HG02981 (cell line): ENCODE measurements at regions not wholly inside any gene's neighbourhood (a gene's known extent, or its start where the extent isn't known, plus 50 kb on each side); places are given as distances from the start of the nearest gene placed in this dataset.

Experiments
- ATAC-seq: cut with Tn5 transposase; IDR thresholded peaks from one replicate; pipeline ENCODE4 v1.9.1; 2021; ENCODE audit warnings: mild to moderate bottlenecking, moderate library complexity; ENCODE audit not compliant: unreplicated experiment

DNA sequence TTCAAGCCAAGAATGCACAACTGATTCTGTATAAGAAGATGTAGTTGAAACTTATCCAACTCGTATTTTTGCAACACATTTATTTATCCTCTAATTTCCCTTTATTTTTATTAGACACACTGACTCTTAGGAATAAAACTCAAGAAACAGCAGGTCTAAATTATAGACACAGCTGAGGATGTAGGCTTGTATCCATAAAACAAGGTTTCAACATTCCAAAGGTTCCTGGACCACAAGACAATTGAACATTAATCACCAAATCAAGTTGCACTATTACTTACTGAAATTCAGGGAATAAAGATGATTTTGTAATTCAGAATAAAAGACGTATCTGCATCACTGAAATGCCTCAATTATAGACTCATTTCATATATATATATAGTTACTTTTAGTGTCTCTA lies 683.5 kb upstream of the GRIA3 start:
- no peak for ATAC-seq

DNA sequence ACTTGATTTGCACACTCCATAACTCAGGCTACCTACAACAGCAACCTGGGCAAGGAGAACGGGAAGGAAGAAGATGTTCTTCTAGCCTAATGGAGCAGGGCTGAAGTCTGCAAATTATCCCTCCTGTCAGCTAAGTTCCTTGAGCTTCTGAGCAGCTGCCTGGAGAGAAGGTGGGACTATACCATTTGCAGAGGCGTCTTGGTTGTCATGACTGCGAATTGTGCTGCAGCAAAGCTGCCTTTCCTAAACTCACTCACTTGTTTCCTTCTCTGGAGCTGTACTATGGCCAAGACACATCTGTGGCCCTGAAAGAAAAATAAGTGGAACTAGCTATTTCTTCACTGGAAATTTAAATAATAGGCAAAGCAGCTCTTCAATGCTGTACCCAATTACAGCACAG lies 682.4 kb upstream of the GRIA3 start:
- no peak for ATAC-seq

DNA sequence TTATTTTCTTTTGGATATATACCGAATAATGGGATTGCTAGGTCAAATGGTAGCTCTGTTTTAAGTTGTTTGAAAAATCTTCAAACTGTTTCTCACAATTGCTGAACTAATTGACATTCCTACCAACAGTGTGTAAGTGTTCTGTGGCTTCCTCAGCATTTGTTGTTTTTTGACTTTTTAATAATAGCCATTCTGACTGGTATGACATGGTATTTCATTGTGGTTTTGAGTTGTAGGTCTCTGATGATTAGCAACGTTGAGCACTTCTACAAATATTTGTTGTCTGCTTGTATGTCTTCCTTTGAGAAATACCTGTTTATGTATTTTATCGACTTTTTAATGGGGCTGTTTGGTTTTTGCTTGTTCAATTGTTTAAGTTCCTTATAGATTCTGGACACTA lies 680.1 kb upstream of the GRIA3 start:
- ATAC-seq = no peak

DNA sequence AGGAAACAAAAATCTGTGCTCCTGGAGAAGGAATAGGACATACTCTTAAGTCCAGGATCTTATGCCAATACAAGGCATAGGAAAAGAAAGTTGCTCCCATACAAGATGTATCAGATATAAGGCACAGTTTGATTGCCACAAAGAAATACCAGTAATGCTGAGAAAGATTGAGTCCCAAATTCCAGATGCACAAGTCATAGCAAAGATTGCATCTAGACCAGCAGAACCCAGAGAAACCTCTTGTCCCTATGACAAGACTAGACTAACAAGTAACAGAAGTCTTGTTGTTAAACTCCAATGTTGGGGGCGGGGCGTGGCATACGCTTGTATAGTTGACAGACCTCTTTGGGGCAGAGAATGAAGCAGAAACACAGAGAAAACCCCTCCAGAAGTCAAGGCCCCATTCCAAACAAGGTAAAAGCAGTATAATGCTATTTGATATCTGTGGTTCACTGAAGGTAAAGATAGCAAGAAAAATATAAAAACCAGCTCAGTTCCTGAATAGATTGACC lies 671.5 kb upstream of the GRIA3 start:
- ATAC-seq = no peak

DNA sequence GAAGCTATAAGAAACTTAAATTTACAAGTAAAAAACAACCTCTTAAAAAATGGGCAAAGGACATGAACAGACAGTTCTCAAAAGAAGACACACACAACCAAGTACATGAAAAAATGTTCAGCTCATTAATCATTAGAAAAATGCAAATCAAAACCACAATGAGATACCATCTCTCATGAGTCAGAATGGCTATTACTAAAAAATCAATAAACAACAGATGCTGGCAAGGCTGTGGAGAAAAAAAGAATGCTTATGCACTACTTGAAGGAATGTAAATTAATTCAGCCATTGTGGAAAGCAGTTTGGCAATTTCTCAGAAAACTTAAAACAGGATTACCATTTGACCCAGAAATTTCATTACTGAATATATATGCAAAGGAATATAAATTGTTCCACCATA lies 666.3 kb upstream of the GRIA3 start:
- ATAC-seq = no peak

DNA sequence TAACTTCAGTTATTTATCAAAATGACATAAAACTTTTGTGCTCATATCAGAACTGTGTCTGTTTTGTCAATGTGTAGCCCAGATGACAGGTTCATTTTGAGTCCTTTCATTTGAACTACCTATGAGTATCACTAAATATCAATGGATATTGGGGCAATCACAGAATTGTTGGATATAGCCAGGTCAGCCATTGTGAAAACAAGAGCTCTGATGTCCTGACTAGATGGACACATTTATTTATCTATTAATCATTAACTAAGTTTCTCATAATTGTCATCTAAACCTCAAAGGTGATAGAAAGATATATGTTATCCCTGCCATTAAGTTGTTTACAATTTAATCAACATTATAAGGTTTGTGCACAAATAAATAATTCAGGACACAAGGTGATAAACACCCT lies 638.3 kb upstream of the GRIA3 start:
- ATAC-seq = no peak

DNA sequence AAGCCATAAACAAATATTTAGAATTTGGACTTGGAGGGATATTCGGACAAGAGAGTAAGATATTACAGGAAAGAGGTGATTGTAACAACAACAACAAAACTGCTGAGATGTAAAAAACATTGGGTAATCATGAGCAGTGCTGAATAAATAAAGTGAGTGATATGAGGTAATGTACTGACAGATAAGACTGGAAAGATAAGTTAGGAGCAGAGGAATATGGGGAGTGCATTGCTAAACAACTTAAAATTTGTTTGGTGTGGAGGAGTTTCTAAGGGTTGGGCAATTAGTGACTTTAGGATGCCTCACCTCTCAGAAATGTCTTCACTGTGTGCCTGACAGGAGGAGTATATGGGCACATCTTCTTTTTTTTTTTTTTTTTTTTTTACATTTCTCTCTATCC lies 637.8 kb upstream of the GRIA3 start:
- ATAC-seq = no peak

DNA sequence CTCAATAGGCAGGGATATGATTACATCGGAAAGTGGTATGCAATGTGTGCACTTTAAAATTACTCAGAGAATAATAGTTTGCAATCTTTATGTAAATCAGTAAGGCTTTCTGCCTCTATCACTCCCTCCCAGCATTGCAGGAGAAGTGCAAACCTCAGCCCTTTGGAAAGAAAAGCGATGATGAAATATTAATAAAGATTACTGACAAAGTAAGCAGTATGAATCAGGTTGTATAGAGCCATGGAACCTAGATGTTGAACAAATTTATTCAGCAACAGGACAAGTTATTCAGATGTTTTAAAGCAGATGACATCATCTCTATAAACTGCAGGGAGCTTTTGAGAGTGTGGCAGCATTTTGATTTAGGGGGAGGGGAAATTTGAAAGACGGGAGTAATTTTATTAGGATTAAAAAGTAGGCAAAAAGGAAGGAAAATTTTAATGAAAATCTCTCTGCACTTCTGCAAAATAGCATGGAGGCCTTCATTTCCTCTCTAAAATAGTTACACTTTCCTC lies 631.7 kb upstream of the GRIA3 start:
- ATAC-seq = no peak

DNA sequence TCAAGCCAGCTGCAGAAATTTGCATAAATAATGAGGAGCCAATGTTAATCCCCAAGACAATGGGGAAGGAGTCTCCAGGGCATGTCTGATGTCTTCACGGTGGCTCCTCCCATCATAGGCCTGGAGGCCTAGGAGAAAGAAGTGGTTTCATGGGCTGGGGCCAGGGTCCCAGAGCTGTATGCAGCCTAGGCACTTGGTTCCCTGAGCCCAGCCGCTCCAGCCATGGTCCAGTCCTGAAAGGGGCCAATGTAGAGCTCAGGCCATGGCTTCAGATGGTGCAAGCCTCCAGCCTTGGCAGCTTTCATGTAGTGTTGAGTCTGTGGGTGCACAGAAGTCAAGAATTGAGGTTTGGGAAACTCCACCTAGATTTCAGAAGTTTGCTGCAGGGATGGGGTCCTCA lies 628.2 kb upstream of the GRIA3 start:
- ATAC-seq = no peak

DNA sequence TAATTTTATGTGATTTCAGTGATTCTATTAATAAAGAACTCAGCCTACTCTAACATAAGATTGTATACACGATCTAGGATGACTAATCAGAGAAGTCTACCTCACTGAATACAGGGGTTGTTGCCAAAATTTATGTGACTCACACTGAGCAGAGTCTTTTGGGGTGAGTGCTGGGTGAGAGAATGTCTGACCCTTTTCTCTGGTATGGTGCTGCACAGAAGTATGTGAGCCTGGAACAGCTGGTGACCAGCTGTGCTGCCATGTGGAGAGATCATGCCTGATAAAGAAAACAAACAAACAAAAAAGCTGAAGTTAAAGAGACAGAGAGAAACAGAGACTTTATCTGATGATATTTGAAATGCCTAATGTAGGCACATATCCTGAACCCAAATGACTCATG lies 618.1 kb upstream of the GRIA3 start:
- no peak for ATAC-seq

DNA sequence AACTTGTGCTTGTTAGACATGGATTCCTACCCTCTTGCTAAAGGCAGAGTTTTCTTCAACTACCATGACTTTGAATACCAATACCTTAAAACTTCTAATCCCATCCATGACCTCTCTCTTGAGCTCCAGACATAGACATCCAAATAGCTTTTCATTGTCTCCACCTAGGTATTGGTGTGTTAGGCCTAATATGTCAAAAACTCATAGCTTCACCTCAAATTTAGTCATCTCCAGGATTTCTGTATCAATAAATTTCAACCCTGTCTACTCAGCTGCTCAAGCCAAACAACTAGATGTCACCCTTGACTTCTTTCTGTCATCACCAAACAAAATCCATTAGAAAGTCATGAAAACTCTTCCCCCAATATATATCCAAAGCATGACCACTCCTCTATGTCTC lies 617.7 kb upstream of the GRIA3 start:
- ATAC-seq = no peak

DNA sequence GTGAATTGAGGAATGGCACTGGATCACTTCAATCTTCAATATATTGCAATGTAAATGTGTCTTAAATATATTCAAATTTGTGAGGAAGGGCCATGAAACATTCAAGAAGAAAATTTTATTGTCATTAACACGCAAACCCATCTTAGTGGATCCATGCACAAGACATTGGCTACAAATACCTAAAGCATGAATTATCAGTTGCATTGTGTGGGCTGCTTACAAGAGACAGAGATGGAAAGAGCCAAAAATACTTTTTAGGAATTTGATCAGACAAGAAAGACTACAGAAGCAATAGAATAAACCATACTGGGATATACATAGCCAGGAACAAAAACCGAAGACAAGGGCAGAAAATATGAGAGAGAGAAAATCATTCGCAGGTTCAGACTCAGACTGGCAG lies 616.2 kb upstream of the GRIA3 start:
- ATAC-seq = no peak

DNA sequence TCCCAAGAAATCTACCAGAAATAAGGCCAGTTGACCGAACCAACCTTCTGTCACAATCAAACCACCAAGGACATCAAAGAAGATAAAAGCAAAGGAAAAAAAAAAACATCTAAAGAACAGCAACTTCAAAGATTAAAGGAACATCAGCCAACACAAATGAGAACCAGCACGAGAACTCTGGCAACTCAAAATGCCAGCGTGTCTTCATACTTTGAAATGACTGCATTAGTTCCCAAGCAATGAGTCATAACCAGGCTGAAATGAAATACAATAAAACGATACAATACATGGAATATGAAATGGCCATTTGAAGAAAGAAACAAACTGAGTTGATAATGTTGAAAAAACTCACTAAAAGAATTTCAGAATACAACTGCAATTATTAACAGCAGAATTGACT lies 611.6 kb upstream of the GRIA3 start:
- no peak for ATAC-seq

DNA sequence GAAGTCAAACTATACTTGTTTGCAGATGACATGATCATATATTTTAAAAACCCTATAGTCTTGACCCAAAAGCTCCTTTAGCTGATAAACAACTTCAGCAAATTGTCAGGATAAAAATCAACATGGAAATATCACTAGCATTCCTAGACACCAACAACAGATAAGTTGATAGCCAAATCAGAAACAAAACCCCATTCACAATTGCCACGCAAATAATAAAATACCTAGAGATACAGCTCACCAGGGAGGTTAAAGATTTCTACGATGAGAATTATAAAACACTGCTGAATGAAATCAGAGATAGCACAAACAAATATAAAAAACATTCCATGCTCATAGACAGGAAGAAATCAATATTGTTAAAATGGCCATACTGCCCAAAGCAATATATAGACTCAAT lies 605.0 kb upstream of the GRIA3 start:
- ATAC-seq = no peak

DNA sequence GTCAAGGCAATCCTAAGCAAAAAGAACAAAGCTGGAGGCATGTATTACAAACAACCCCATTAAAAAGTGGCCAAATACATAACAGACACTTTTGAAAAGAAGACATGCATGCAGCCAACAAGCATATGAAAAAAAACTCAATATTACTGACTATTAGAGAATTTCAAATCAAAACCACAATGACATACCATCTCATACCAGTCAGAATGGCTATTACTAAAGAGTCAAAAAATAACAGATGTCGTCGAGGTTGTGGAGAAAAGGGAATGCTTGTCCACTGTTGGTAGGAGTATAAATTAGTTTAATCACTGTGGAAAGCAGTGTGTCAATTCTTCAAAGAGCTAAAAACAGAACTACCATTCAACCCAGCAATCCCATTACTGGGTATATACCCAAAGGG lies 604.6 kb upstream of the GRIA3 start:
- no peak for ATAC-seq

DNA sequence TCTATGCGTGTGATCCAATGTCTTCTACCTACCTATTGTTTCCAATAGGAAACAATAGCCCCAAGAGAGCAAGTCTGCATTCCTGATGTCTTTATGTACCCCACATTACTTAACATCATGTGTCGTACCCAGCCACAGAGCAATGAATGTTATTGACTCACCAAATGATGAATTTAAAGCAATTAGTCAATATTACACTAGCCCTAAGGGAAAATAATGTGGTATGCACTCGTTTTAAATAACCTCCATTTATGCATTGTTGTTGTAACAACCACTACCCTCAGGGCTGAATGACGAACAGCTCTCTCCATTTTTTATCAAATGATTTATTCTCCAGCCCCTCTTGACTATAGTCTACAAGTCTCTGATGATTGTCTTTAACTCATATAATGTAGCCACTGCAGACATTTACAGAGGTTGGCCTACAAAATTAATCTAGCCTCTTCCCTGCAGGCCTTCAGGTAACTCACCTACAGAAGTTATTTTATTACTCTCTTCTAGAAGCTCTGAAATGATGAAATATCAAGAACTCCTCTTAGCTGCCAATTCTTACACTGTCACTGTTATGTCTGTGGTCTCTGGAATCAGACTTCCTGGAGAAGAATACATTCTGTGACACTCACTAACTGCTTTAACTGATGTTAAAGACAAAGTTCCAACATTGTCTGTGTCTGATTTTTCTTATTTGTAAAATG lies 601.7 kb upstream of the GRIA3 start:
- no peak for ATAC-seq

DNA sequence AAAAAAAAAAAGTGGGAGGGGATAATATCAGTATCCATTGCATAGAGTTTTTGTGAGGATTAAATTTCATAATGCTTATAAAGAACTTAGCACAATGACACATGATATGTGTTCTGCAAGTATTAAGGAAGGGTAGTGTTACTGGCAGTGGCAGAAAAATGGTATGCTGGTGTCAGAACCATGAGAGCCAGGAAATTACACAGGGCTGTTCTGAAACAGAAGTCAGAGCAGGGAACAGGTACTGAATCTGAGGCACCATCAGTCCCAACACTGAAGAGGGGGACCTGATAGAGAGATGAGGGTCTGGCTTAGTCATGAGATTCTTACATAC lies 601.1 kb upstream of the GRIA3 start:
- no peak for ATAC-seq

DNA sequence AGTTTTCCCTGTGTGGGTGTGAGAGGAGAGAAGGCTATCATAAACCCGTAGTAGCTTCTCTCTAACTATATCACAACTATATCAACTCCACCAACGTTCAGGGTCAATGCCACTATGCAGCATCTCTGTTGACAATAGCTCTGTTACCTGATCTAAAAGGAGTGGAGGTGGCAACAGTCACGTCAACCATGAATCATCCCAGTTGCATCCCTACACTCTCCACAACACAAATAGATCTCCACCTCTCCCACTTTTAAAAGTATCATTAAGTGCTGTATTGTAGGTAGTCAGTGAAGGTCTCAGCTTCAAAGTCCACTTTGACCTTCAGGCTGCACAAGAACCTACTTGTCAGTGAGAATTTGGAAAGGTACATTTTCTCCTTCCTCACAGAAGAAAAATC lies 600.5 kb upstream of the GRIA3 start:
- no peak for ATAC-seq

DNA sequence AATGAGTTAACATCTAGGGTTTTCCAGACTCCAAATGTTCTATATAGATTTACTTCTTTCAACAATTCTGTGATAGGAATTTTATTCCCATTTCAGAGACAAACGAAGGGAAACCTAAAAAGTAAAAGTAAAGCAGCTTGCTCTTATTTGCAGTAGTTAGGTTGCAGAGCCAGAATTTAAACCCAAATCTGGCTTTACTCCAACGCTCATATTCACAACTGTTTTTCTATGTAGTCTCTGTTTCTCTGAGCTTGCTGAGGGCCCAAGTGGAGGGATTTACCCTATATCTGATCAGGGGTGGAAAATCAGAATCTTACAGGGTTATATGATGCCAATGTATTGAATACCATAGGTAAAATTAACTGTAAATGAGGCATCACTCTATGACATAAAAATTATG lies 599.1 kb upstream of the GRIA3 start:
- no peak for ATAC-seq

DNA sequence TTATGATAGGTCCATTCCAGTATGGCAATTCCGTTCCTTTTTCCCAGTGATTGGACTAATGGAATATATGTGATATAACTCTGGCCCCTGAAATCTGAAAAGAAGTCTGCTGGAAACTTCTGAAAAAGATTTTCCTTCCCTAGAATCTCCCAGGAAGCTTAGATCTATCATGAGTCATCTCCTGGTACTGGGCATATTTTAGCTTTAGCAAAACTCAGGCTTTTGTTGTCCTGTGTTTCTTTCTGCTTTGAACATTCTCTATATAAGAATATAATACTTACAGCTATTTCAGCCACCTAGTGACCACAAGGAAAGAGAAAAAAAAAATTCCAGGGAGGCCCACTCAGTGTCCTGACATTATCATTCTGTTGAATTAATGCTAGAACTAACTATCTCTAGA lies 597.2 kb upstream of the GRIA3 start:
- no peak for ATAC-seq

DNA sequence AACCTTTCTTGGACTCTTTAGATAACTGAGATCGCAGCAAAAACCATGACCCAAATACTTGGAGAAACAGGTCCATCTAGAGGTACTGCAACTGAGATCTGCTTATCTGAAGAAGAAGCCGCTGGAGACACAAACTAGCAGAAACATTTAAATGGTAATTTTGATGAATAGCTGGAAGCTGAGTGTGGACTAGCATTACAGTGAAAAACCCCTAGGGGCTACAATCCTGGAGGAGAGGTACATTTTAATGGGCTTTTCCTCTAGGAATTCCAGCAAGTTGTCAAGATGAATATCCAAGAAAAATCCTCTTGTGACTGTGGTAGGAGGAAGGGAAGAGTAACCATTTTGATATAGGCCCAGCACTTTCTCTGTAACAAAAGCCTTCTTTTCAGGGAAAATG lies 592.5 kb upstream of the GRIA3 start:
- no peak for ATAC-seq

DNA sequence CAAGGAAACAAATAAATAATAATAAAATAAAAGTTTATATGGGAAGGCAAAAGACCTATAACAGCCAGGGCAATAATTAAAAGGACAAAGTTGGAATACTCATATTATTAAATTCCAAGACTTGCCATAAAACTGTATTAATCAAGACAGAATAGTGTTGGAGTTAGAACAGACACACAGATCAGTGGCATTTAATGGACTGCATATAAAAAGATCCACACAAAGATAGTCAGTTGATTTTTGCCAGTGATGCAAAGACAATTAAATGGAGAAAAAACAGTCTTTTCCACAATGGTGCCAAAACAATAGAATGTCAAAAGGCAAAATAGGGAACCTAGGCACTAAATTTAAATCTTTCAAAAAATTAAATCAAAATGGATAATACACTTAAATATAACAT lies 587.1 kb upstream of the GRIA3 start:
- no peak for ATAC-seq

DNA sequence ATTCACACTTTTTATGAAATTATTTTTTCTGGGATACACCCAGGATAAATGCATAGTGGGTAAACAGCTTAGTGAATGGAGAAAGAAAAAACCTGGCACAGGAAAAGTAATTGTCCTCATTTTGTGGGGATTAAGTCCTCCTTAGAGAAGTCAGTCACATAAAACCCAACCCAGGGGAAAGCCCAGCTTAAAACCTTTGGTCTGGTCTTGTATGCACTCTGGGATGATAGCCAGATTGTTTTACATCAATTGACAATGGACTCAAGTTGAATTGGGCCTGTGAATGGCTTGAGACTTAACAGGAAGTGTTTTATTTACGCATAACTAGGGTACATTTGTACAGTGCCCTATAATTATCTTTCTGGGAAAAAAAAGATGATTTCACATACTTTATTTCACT lies 561.3 kb upstream of the GRIA3 start:
- no peak for ATAC-seq
